Adrenal gland (tissue), 5 donors: ENCODE measurements at regions not wholly inside any gene's neighbourhood (a gene's known extent, or its start where the extent isn't known, plus 50 kb on each side); places are given as distances from the start of the nearest gene placed in this dataset.

ENCODE experiments used
- CTCF ChIP-seq, 6 experiments: fragments of 450-650 bp in 4 of 6; fragments of 200-600 bp in 2 of 6; sonication (generic) in 1 of 6; IDR thresholded peaks; 1 replicate in 5 of 6; 2 replicates in 1 of 6; pipeline versions ENCODE4 v1.5.1 to v1.8.0; 2016 to 2021; ENCODE audit warnings: antibody characterized with exemption in 6 of 6, mild to moderate bottlenecking in 2 of 6, moderate library complexity in 1 of 6
- POLR2A ChIP-seq, 2 donors: fragments of 450-650 bp; IDR thresholded peaks; one replicate each; pipeline ENCODE4 v1.6.1; 2017; ENCODE audit warnings: antibody characterized with exemption in 2 of 2, mild to moderate bottlenecking in 2 of 2, moderate library complexity in 1 of 2
- donor health status: DM: no; HTN: no; CAD: no.

- TF ChIP-seq CTCF (IDR thresholded peaks at IDR 0.05): no peak
- no peak for TF ChIP-seq POLR2A (IDR thresholded peaks at IDR 0.05)
These were observed 417.6 kb downstream of the METTL15 start for GRCh38 chr11:28525636-28526405.
